Gastrocnemius medialis (tissue), 4 donors: ENCODE measurements at regions not wholly inside any gene's neighbourhood (a gene's known extent, or its start where the extent isn't known, plus 50 kb on each side); places are given as distances from the start of the nearest gene placed in this dataset.

Experiments
- ATAC-seq, 2 donors: fragments of 150-250 bp; one replicate each; pipeline ENCODE4 v1.9.1; 2016
- DNase-seq, 2 donors: peaks; one replicate each; pipeline ENCODE4 v3.0.0-alpha.2; 2019
- H3K27ac ChIP-seq, 4 donors: fragments of 200-600 bp; sonication (generic); 1 replicate in 1 of 4; 2 replicates in 3 of 4; pipeline ENCODE4 v1.5.1; 2016 to 2018; ENCODE audit warnings: mild to moderate bottlenecking in 2 of 4, moderate library complexity in 1 of 4
- H3K27me3 ChIP-seq, 3 donors: fragments of 200-600 bp; sonication (generic) in 2 of 3; 1 replicate in 1 of 3; 2 replicates in 2 of 3; pipeline versions ENCODE4 v1.5.1 to v1.6.0; 2016 to 2019; ENCODE audit warnings: mild to moderate bottlenecking in 1 of 3, moderate library complexity in 1 of 3
- H3K36me3 ChIP-seq, 2 donors: fragments of 200-600 bp; sonication (generic) in 1 of 2; one replicate each; pipeline ENCODE4 v1.5.1; 2017 to 2018
- H3K4me1 ChIP-seq, 2 donors: fragments of 200-600 bp; sonication (generic) in 1 of 2; one replicate each; pipeline ENCODE4 v1.5.1; 2016 to 2017; ENCODE audit warnings: mild to moderate bottlenecking in 2 of 2
- H3K4me3 ChIP-seq, 4 donors: fragments of 200-600 bp; sonication (generic) in 3 of 4; 1 replicate in 1 of 4; 2 replicates in 3 of 4; pipeline ENCODE4 v1.5.1; 2016 to 2019; ENCODE audit warnings: mild to moderate bottlenecking in 2 of 4
- H3K9me3 ChIP-seq, 3 donors: fragments of 200-600 bp; sonication (generic) in 2 of 3; 1 replicate in 1 of 3; 2 replicates in 2 of 3; pipeline ENCODE4 v1.5.1; 2016 to 2019
- POLR2A ChIP-seq, 2 donors: fragments of 450-650 bp; IDR thresholded peaks; one replicate each; pipeline ENCODE4 v1.6.1; 2017; ENCODE audit warnings: antibody characterized with exemption in 2 of 2, mild to moderate bottlenecking in 2 of 2, moderate library complexity in 2 of 2
- in situ Hi-C, 4 donors: fragments of 200-750 bp; cut with MboI; loops; one replicate each; pipeline versions ENCODE4 v1.15.0 to v1.8.0; 2017; ENCODE audit warnings: low sequenced_read_pairs in 4 of 4
- intact Hi-C: fragments of 100-400 bp; cut with DNase I; formaldehyde crosslinking; loops from one replicate; pipeline ENCODE4 v1.15.1; 2023; ENCODE audit warnings: low total_unique reads
- TF ChIP-seq, protein P1 (sequence below), 5 experiments: fragments of 450-650 bp in 3 of 5; fragments of 200-600 bp in 2 of 5; sonication (generic) in 2 of 5; IDR thresholded peaks in 4 of 5; conservative IDR thresholded peaks in 1 of 5; 1 replicate in 4 of 5; 2 replicates in 1 of 5; pipeline ENCODE4 v1.5.1; 2016 to 2019; ENCODE audit warnings: antibody characterized with exemption in 5 of 5, mild to moderate bottlenecking in 3 of 5, moderate library complexity in 3 of 5

GRCh38 chr7:52685333-52685732, 350.1 kb upstream of the POM121L12 start:
- no peak overlapping the region for H3K27ac ChIP-seq
- TF ChIP-seq POLR2A (IDR thresholded peaks at IDR 0.05), result no peak
- TF ChIP-seq, protein P1, sequence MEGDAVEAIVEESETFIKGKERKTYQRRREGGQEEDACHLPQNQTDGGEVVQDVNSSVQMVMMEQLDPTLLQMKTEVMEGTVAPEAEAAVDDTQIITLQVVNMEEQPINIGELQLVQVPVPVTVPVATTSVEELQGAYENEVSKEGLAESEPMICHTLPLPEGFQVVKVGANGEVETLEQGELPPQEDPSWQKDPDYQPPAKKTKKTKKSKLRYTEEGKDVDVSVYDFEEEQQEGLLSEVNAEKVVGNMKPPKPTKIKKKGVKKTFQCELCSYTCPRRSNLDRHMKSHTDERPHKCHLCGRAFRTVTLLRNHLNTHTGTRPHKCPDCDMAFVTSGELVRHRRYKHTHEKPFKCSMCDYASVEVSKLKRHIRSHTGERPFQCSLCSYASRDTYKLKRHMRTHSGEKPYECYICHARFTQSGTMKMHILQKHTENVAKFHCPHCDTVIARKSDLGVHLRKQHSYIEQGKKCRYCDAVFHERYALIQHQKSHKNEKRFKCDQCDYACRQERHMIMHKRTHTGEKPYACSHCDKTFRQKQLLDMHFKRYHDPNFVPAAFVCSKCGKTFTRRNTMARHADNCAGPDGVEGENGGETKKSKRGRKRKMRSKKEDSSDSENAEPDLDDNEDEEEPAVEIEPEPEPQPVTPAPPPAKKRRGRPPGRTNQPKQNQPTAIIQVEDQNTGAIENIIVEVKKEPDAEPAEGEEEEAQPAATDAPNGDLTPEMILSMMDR (IDR thresholded peaks at IDR 0.05 in 4 of 5, conservative IDR thresholded peaks at IDR 0.05 in 1 of 5), result no peak
- intact Hi-C loops, result no loop called here

GRCh38 chr7:52684388-52684787, 351.0 kb upstream of the POM121L12 start:
- TF ChIP-seq, protein P1 (IDR thresholded peaks at IDR 0.05 in 4 of 5, conservative IDR thresholded peaks at IDR 0.05 in 1 of 5), result no peak
- no peak for TF ChIP-seq POLR2A (IDR thresholded peaks at IDR 0.05)

More at GRCh38 chr7:52685333-52685732, 350.1 kb upstream of the POM121L12 start:
- H3K4me3 ChIP-seq, result no peak overlapping the region
- in situ Hi-C loops, result no loop called here
- ATAC-seq (no peak), DNase-seq (no peak)
- no peaks in the 10 kb centered on the region for H3K27me3 ChIP-seq
- no peaks in the 10 kb centered on the region for H3K4me1 ChIP-seq
- H3K9me3 ChIP-seq, result no peaks in the 10 kb centered on the region
- no peaks in the 10 kb centered on the region for H3K36me3 ChIP-seq

DNA sequence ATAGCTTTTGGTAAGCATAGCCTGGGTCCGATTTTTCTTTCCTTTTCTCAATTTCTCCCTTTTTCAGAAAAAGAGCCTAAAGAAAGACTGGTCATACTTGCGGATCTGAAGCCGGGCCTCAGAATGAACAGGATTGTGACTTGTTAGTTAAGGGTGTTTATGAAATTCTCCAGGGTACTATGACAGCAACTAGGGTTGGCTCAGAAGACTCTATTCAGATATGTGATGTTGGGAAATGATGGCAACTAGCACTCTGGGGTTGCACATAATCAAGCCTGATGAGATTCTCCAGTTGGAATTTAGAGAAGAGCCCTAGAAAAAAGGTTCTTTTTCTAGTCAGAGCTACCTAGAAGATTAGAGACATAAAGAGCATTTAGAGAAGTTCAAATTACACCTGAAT, 352.4 kb upstream of the POM121L12 start:
- Histone ChIP-seq H3K4me3 (no peak overlapping the region), H3K27me3 (no peaks in the 10 kb centered on the region), H3K9me3 (no peaks in the 10 kb centered on the region), H3K36me3 (no peaks in the 10 kb centered on the region), H3K27ac (no peak overlapping the region), H3K4me1 (no peaks in the 10 kb centered on the region)
- no peak for ATAC-seq
- no peak for DNase-seq
- in situ Hi-C loops, result no loop called here
- intact Hi-C loops, result no loop called here
- no peak for TF ChIP-seq POLR2A (IDR thresholded peaks at IDR 0.05)
- TF ChIP-seq, protein P1 (IDR thresholded peaks at IDR 0.05 in 4 of 5, conservative IDR thresholded peaks at IDR 0.05 in 1 of 5), result no peak

More at GRCh38 chr7:52684388-52684787, 351.0 kb upstream of the POM121L12 start:
- Histone ChIP-seq H3K4me3 (no peak overlapping the region), H3K27me3 (no peaks in the 10 kb centered on the region), H3K27ac (no peak overlapping the region), H3K9me3 (no peaks in the 10 kb centered on the region), H3K36me3 (no peaks in the 10 kb centered on the region), H3K4me1 (no peaks in the 10 kb centered on the region)
- intact Hi-C loops, result no loop called here
- in situ Hi-C loops, result no loop called here
- no peak for ATAC-seq
- no peak for DNase-seq

DNA sequence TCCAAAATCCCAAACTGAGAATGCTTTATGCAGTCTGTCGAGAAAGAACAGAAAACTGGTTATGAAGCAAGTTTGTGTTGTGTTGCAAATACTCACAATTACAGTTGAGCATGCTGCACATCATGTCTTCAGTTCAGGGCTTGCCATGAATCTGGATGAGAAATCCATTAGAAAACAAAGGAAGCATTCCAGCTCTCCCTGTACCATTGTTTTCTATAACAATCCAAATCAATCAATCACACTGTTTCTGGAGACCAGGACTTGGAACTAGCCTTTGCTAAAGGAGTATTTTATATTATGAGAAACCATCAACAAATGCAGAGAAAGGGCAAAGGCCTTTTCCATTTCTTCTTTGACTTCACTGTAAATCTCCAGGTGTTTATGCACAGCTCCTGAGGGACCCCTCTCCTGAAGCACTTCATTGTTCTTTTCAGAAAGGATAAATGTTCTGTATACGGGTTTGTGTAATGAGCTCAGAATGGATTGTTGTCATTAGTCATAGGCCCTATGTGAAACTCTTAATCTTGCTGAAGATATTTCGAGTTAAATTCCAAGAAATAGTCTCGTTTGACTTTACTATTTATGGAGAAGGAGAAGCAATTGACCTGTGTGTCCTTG, 364.7 kb upstream of the POM121L12 start:
- intact Hi-C loops (no loop called here), in situ Hi-C loops (no loop called here)
- Histone ChIP-seq H3K27ac (no peak overlapping the region), H3K4me3 (no peak overlapping the region), H3K36me3 (no peaks in the 10 kb centered on the region), H3K9me3 (no peaks in the 10 kb centered on the region), H3K4me1 (no peaks in the 10 kb centered on the region), H3K27me3 (no peaks in the 10 kb centered on the region)
- DNase-seq (no peak), ATAC-seq (no peak)
- no peak for TF ChIP-seq POLR2A (IDR thresholded peaks at IDR 0.05)

GRCh38 chr7:52669031-52669430, 366.4 kb upstream of the POM121L12 start:
- intact Hi-C loops, result no loop called here
- Histone ChIP-seq H3K9me3 (no peaks in the 10 kb centered on the region), H3K27me3 (no peaks in the 10 kb centered on the region), H3K36me3 (no peaks in the 10 kb centered on the region), H3K27ac (no peak overlapping the region), H3K4me1 (no peaks in the 10 kb centered on the region), H3K4me3 (no peak overlapping the region)
- DNase-seq (no peak), ATAC-seq (no peak)
- TF ChIP-seq POLR2A (IDR thresholded peaks at IDR 0.05), result no peak
- TF ChIP-seq, protein P1 (IDR thresholded peaks at IDR 0.05 in 4 of 5, conservative IDR thresholded peaks at IDR 0.05 in 1 of 5), result no peak
- in situ Hi-C loops, result no loop called here
